NCI-H748 treated with DMSO at 0.1 percent for 48 hours (cell line): ENCODE measurements at regions not wholly inside any gene's neighbourhood (a gene's known extent, or its start where the extent isn't known, plus 50 kb on each side); places are given as distances from the start of the nearest gene placed in this dataset.

Source experiments
- DNase-seq: peaks from one replicate; lab custom pipeline; 2025; lab: John Stamatoyannopoulos, UW

- no peak for DNase-seq
Measured at GRCh38 chr2:37544591-37545031, 126.8 kb downstream of the CDC42EP3 start.

GRCh38 chr2:37549598-37549997 lies 121.8 kb downstream of the CDC42EP3 start:
- no peak for DNase-seq

- no peak for DNase-seq
Measured at GRCh38 chr2:37550190-37550589, 121.3 kb downstream of the CDC42EP3 start.

DNA sequence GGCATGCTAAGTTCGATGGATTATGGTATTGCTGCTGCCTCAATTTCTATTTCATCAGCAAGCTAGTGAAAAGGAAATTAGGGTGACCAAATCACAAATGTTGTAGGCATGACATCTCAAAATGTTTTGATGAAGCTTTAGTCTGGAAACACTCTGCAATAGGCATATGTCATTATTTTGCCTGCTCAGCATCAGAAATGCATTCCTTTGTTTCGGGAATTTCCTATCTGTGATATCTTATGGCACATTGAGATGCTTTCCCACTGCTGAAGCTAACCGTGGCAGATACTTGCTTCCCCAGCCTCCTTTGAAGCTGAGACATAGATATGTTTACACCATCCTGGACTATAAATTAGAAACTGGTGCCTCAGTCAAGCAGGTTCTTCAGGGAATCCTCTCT lies 119.7 kb downstream of the CDC42EP3 start:
- no peak for DNase-seq

DNA sequence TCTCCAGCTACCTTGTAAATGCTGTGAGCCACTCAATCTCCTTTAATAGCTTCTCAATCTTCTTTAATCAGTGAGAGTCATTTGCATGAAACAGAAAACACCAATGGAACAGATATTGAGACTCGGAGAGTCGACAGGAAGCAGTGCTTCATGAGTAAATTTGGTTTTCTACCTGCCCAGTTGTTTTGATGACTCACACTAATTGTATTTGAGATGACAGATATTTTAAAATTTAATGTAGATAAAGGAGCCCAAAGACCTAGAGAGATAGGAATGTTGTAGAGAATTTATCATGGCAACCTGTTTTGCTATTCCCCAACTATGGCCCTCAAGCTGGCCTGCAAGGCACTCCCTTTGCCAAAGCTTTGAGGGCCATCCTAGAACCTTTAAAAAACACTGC lies 119.1 kb downstream of the CDC42EP3 start:
- no peak for DNase-seq

- no peak for DNase-seq
Measured at GRCh38 chr2:37553411-37554154, 117.9 kb downstream of the CDC42EP3 start.

- DNase-seq, result no peak
Measured at GRCh38 chr2:37554155-37554510, 117.3 kb downstream of the CDC42EP3 start.

- no peak for DNase-seq
Measured at GRCh38 chr2:37554687-37555086, 116.8 kb downstream of the CDC42EP3 start.

DNA sequence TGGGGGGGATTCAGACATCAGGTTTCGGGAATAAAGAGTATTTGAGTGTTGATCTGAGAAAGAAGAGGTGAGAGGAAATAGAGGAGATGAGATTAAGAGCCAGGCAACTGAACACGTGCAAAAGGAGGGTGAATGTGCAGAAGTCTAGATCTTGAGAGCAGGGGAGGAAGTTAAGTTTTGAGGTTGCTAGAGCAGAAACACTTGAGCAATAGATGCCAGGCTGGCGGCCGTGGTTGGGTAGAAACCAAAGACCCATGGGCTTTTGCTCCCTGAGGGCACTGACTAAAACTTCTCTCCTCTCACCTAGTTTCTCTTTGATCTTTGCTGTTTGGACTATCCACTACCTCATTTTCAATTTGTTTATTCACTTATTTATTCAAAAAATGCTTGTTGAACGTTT lies 116.0 kb downstream of the CDC42EP3 start:
- DNase-seq, result no peak

DNA sequence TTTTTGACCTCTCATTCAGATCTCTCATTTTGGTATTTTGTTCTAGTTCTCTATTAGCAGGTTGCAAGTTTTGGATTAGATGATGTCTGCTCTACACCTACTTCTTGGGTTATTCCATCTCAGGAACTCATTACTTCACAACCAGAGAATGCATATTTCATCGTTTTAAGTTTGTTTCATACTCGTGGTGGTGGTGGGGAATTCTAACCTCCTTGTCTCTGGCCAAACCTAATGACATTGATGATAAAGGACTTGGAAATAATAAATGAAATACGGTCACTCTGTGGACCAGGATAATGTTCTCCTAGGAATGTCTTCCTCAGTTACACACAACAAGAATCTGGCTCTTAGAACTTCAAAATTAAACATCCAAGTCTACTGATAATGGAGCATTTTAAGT lies 115.2 kb downstream of the CDC42EP3 start:
- no peak for DNase-seq

- no peak for DNase-seq
Measured at GRCh38 chr2:37558623-37559022, 112.8 kb downstream of the CDC42EP3 start.

DNA sequence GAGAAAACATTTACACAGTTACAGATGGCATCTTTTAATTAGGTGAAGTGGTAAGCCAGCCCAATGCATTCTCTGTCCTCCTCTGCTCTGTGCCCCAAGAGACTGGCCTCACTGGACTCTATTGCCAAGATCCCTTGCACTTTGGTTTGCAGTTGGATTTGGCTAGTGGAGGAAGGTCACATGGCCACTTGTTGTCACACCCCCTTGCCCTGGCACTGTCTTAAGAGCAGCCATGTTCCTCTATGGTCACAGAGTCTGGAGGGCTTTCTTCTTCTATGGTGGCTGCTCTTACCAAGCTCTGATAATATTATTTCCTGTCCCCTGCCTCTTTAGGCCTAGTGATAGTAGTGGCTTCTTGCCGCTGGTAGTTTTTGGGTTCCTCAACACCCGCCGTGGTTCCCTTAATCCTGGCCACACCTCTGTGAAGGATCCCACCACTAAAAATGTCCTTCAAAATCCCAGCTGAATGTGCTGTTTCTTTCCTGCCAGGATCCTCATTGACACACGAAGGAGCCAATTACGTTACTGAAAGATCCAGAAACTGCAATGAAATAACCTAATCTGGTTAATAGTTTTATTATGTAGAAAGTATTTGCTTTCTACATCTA lies 111.1 kb downstream of the CDC42EP3 start:
- DNase-seq, result peak; percentile 49

GRCh38 chr2:37560863-37561614 lies 110.4 kb downstream of the CDC42EP3 start:
- no peak for DNase-seq

DNA sequence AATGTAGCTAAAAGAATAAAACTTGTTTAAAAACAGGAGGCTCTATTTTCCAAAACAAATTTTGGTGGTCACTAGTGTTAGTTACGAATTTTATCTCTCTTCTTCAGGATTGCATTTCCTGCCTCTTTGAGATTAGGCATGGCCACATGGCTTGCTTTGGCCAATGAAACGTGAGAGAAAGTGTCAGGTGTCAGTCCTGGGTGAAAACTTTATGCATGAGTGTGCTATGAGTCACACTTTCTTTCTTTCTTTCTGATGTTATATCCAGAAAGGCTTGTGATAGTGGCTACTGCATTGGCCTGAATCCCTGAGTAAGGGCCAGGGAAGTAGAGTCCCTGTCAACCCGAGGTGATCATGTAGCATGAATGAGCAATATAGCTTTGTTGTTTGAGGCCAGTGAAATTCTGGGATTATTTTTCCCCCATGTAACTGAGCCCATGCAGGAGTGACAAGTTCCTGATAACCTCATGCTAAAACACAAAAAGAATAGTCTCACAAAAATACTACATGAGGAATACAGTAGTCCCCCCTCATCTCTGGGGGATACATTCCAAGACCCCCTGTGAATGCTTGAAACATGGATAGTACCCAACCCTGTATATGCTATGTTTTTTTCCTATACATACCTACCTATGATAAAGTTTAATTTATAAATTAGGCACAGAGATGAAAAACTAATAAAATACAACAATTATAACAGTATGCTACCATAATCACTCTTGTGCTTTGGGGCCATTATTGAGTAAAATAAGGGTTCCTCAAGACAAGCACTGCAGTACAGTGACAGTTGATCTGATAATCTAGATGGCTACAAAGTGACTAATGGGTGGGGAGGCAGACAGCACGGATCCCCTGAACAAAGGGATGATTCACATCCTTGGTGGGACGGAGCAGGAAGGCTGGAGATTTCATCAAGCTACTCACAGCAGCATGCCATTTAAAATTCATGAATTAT lies 109.5 kb downstream of the CDC42EP3 start:
- DNase-seq, result no peak

DNA sequence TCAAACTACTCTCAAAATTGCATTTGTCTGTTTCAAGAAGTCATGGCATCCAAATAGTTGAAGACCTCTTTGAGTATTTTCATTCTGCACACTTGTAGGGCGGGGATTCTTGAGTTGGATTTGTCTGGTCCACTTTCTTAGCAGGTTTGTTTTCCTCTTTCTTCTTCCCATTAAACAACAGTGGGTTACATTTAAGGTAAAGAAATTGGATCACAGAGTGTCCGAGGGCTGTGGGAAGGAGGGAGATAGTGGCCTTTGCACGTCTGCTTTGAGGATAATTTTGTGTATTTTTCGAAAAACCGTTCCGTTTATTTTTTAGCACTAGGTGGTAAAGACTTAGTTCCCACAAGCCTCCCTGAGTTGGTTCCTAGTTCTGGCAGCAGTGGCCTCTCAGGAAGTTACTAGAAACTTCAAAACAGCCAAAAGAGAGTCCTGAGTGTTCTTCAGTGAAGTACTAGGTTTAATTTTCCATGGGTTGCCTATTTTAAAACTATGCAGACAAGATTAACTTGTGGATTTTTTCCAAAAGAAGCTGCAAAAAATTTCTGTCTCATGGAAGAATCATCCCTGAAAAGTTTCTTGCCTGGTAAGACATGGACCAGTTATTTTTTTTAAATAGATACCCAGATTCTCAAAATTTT lies 107.9 kb downstream of the CDC42EP3 start:
- no peak for DNase-seq

- DNase-seq, result peak; percentile 58
Measured at GRCh38 chr2:37564356-37564755, 107.1 kb downstream of the CDC42EP3 start.

- no peak for DNase-seq
Measured at GRCh38 chr2:37566517-37566981, 104.9 kb downstream of the CDC42EP3 start.

GRCh38 chr2:37568565-37568964 lies 102.9 kb downstream of the CDC42EP3 start:
- DNase-seq, result no peak

DNA sequence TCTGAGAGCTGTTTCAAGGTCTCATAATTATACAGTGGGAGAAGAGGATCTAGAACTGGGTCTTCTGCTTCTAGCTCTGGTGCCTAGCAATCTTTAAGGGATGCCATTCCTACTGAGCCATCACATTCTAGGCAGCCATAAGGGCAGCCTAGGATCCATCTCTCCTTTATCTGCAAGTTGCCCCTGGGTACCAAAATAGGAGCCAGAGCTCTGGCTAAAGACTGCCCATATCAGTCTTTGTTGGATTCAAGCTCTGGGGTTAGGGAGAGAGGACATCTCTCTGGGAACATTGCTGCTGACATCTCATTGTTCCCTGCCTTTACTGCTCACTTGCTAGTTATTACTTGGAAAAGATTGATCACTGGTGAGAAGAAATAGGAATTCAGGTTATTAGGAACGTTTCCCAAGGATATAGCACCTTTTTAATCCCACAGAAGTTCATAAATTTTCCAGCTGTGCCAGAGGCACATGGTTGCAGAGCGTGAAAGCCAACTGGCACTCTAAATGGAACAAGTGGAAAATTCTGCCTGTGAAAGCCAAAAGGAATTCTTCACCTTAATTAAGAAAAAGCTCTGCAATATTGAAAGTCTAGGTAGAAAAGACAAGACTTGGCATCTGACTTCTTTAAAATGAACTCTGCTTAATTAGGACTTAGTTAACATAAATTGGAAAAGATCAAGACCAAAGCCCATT lies 102.2 kb downstream of the CDC42EP3 start:
- DNase-seq, result no peak

DNA sequence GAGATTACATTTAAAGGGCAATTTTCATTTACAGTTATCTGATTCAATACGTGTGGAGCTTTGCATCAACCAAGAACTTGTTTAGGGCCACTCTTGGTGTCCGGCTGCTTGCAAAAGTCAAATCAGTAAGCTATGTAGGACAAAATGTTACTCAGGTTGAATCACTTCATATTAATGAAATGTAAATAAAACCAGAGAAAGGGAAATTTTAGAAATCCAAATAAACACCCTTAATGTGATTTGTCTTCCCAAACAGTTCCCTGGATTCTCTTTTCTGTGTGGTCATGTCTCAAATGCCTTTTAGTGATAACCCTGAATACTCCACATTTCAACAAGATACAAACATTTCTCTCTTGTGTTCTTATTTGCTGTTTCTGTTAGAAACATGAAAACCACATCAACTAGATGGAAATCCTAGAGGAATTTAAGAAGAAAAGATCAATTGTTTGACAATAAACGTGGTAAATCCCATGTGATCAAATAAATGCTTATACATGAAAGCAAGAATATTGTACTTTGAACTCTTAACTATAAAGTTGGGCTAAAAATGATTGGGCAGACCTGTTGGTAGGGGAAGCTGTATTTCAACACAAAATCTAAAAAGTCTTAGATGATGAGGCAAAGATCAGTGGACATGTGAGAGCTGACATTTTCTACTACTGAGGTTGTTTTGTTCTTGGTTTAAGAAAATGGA lies 101.3 kb downstream of the CDC42EP3 start:
- no peak for DNase-seq
